HG03066 (cell line): ENCODE measurements at regions not wholly inside any gene's neighbourhood (a gene's known extent, or its start where the extent isn't known, plus 50 kb on each side); places are given as distances from the start of the nearest gene placed in this dataset.
"Not testable (repeated sequence)": the region's sequence is repeated elsewhere in the genome, so short reads cannot be mapped to it uniquely, and the experiment has no call there.

Experiments
- ATAC-seq: cut with Tn5 transposase; IDR thresholded peaks from one replicate; pipeline ENCODE4 v1.9.1; 2021; ENCODE audit warnings: low read depth; ENCODE audit not compliant: unreplicated experiment

DNA sequence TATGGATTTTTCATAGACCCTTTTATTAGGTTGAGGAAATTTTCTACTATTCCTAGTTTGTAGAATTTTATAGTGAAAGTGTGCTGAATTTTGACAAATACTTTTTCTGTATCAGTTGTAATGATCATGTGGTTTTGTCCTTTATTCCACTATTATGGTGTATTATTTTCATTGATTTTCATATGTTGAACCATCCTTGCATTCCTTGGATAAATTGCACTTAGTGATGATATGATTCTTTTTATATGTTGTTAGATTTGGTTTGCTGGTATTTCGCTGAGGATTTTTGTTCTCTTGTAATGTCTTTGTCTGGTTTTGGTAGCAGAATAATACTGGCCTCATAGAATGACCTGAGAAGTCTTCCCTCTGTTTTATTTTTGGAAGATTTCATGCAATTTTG lies 140.6 kb upstream of the CDK6 start:
- no peak for ATAC-seq

- ATAC-seq = no peak
Measured at GRCh38 chr7:92973974-92974373, 137.6 kb upstream of the CDK6 start.

DNA sequence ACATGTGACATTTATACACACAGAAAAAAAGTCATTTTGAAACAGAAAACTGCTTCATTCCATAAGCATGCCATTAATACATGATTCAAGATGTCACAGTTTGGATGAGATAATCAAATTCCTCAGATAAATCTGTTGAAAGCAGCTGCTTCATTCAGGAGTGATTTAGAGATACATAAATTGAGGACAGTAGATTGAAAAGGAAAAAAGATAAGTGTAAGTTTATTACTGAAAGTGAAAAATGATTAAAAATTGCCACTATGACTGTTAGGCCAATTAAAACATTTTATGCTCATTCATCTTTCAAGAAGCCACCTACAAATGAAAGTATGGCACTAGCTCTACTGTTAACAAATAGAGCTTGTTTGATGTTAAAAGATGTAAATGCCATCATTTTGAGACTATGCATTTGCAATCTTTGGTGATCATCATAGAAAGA lies 136.9 kb upstream of the CDK6 start:
- ATAC-seq = no peak

DNA sequence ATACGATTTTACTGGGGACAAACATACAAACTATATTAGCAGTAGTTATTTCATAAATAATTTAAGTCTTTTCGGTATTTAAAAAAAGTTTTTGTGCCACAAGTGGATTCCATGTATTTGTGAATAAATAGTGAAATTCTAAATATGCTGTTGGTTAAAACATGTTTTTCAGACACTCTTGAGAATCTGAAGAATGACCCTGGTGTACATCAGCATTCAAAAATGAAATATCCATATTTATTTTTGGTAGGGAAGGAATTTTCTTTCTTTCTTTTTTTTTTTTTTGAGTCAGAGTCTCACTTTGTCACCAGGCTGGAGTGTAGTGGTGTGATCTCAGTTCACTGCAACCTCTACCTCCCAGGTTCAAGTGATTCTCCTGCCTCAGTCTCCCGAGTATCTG lies 136.1 kb upstream of the CDK6 start:
- ATAC-seq = no peak

GRCh38 chr7:92969061-92969460 lies 132.7 kb upstream of the CDK6 start:
- no peak for ATAC-seq

DNA sequence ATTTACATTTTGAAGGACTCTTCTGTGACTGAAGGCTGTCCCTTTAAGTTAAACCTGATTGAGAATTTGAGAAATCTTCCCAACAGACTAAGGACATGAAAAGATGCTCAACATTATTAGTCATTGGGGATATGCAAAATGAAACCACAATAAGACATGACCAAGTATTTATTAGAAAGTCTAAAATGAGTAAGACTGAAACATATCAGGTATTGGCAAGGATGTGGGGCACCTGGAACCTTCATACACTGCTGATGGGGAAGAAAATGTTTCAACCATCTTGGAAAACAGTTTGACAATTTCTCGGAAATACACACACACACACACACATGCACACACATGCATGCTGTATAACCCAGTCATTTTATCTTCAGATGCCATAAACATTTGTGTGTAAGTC lies 132.1 kb upstream of the CDK6 start:
- ATAC-seq = no peak

- ATAC-seq = no peak
Measured at GRCh38 chr7:92967238-92967637, 130.9 kb upstream of the CDK6 start.

DNA sequence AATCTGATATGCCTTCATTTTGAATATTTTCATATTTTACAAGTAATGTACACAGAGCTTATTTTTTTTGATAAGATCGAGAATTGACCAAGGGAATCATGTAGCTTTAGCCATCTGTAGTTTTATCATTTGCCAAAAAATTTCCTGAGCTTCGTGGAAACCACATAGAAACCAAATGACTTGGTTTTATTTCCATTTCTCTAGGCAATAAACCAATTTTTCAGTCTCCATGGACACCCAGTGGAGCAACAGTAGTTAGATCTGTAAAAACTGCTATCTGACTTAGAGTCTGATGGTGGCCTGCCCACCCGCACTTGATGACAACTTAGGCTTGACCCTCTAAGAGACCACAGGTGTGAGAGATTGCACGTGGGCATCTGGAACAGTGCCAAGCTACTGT lies 127.8 kb upstream of the CDK6 start:
- no peak for ATAC-seq

DNA sequence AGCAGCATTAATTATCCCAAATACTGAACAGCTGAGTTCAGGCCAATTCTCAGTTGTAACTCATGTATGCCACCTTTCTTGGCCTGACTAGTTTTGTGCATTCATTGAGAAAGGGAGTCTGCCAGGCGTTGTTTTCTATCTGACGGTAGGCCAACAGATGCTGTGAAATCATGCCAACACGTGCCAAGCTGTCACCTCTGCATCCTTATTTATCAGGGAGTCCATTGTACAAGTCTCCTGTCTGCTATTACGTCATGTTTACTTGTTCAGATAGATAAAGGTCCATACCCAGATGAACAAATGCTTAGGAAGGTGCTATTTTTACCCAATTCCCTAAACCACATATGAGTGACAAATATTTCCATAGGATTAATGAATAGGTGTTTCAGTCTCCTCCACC lies 127.2 kb upstream of the CDK6 start:
- no peak for ATAC-seq

GRCh38 chr7:92961961-92962360 lies 125.6 kb upstream of the CDK6 start:
- no peak for ATAC-seq

DNA sequence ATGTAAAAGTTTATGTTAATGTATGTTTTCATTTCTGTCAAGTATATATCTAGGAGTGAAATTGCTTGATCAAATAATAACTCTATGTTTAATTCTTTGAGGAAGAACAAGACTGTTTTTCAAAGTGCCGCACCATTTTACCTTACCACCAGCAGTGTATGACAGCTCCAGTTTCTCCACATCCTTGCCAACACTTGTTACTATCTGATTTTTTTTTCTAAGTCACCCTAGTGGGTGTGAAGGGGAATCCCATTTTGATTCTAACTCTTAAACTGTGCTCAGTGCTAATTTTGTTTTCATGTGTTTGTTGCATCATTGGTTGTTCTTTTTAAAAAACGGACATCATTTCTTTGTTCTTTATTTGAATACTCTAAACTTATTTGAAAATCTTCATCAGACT lies 120.2 kb upstream of the CDK6 start:
- ATAC-seq = no peak

DNA sequence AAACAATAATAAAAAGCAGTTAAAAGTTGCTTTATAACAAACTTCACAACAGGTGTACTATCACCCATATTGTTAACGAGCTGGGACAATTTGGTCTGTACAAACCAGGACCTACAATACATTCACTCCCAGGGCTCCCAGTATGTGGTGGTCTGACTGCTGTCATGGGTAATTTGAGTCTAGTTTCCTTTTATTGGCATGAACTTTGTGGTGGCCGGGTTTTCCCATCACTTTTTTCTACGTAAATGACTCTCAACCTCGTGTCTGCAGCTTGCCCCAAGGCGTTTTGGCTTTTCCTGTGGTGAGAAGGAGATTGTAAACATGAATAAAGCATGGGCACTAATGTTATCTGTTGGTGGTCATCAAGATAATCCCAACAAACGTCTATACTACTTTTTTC lies 118.7 kb upstream of the CDK6 start:
- no peak for ATAC-seq

- no peak for ATAC-seq
Measured at GRCh38 chr7:92953657-92954056, 117.3 kb upstream of the CDK6 start.

DNA sequence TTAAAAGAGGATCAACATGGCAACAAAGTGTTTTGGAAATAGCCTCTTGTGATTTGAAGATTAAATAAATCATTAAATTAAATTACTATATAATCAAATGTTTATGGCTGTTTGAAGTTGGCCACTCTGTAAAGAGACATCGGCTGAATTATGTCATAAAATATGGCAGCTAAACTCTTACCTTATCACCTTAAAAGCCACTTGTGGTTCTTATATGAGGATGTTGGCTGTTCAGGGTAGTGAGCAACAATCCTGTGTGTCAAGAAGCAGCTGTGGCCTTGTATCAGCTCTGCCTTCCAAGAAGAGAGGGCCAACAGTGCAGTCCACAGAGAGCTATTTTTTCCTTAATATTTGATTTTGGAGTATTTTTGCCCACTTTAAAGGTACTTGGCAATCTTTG lies 113.4 kb upstream of the CDK6 start:
- no peak for ATAC-seq

GRCh38 chr7:92945840-92946239 lies 109.5 kb upstream of the CDK6 start:
- ATAC-seq = no peak

DNA sequence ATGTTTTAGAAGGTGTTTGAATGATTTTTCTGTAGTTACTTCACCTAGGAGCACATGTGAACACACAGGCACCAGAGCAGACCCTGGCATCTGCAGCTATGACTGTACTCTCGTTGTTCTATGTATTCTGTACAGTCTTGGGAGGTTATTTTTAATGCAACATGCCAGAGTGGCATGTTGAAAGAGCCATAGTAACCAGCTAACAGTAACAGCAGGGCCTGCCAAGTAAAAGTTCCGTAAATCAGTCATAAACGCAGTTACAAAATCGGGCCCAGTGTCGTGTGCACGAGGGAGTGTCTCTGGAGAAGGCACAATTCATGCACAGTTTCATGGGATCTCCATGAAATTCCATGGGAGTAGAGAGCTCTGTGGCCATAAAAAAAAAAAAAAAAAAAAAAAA lies 108.3 kb upstream of the CDK6 start:
- no peak for ATAC-seq

DNA sequence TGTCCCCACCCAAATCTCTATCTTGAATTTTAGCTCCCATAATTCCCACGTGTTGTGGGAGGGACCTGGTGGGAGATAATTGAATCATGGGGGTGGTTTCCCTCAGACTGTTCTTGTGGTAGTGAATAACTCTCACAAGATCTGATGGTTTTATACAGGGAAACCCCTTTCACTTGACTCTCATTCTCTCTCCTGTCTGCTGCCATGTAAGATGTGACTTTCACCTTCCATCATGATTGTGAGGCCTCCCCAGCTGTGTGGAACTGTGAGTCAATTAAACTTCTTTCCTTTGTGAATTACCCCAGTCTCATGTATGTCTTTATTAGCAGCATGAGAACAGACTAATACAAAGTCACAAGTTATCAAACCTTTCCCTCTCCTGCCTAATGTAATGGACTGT lies 106.3 kb upstream of the CDK6 start:
- not testable (repeated sequence) for ATAC-seq

DNA sequence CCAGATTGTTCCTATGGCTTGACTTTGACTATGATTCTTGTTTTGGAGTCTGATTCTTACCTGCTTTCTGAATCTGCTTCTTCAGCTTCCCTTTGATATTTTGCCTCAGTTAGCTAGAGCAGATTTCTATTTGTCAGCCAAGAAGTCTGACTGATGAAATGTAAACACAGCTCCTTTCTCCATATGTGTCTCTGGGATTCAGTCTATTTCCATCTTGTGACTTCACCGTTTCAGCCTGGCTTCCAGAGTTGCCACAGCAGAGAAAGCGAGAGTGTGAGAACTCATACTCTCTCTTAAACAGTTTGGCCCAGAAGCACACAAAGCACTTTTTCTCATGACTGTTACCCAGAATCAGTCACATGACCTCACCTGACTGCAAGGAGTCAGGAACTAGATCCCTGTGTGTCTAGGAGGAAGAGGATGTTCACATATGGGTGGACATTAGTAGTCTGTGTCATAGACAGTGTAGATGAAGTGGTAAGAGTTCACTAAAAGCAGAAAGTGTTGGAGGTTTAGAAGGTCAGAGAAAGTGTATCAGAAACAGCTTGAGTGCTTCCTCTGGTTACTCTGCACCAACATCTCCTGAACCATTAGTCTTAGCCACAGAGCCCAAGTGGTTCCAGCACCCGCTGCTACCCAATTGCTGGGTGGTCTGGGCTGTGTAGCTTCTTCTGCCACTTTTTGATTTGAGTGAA lies 103.4 kb upstream of the CDK6 start:
- ATAC-seq = no peak

DNA sequence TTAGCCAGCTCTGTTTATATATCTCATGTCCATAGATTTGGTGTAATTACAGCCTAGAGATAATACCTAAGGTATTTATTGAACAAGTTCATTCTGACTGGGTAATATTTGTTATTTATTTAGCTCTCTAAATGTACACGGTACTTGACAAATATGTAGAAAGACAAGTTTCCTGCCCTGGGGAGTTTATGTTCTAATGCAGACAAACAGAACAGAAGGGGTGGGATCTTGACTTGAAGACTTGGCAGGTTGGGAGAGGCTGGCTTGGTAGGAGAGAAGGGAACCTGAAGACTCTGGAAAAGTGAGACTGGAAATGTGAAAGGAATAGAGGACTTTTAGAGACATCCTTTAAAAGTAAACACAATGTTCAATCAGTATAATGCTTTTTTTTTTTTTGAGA lies 97.7 kb upstream of the CDK6 start:
- ATAC-seq = no peak

DNA sequence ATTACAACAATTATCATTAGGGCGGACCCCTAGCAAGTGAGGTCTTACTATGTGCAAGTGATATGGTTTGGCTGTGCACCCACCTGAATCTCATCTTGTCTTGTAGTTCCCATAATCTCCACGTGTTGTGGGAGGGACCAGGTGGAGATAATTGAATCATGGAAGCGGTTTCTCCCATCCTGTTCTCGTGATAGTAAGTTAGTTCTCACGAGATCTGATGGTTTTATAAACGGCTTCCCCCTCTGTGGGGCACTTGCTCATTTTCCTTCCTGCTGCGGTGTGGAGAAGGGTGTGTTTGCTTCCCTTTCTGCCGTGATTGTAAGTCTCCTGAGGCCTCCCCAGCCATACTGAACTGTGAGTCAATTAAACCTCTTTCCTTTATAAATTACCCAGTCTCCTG lies 96.1 kb upstream of the CDK6 start:
- no peak for ATAC-seq

GRCh38 chr7:92930404-92930803 lies 94.0 kb upstream of the CDK6 start:
- no peak for ATAC-seq

DNA sequence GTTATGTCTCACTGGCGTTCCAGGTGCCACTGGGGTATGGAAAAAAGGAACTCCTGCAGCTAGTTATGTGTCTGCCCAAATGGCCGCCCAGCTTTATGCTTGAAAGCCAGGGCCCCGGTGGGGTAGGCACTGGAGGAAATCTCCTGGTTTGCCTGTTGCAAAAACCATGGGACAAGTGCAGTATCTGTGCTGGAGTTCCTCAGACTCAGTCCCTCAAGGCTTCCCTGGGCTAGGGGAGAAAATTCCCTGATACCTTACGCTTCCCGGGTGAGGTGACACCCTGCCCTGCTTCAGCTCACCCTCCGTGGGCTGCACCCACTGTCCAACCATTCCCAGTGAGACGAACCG lies 90.3 kb upstream of the CDK6 start:
- ATAC-seq = no peak
